Neural progenitor cell (in vitro differentiated cells): ENCODE measurements at regions not wholly inside any gene's neighbourhood (a gene's known extent, or its start where the extent isn't known, plus 50 kb on each side); places are given as distances from the start of the nearest gene placed in this dataset.

ENCODE experiments used
- DNase-seq: peaks from one replicate; pipeline ENCODE4 v3.0.0-alpha.2; 2016; ENCODE audit warnings: low spot score
- H2AFZ ChIP-seq: fragments of 200-600 bp; sonication (generic); replicated peaks from 2 replicates; pipeline ENCODE4 v1.6.1; 2016; ENCODE audit warnings: antibody characterized with exemption
- H3F3A ChIP-seq: fragments of 200-600 bp; sonication (generic); 2 replicates; pipeline ENCODE4 v1.6.1; 2016; ENCODE audit warnings: antibody characterized with exemption, low read depth
- H3K27ac ChIP-seq: fragments of 200-600 bp; sonication (generic); 2 replicates; pipeline ENCODE4 v1.5.1; 2016; ENCODE audit warnings: mild to moderate bottlenecking
- H3K27me3 ChIP-seq: fragments of 200-600 bp; sonication (generic); 2 replicates; pipeline ENCODE4 v1.6.1; 2016; ENCODE audit warnings: mild to moderate bottlenecking, moderate library complexity
- H3K36me3 ChIP-seq: fragments of 200-600 bp; sonication (generic); 2 replicates; pipeline ENCODE4 v1.5.1; 2016
- H3K4me1 ChIP-seq: fragments of 200-600 bp; sonication (generic); 2 replicates; pipeline ENCODE4 v1.6.1; 2016; ENCODE audit warnings: mixed run types
- H3K4me2 ChIP-seq: fragments of 200-600 bp; sonication (generic); 2 replicates; pipeline ENCODE4 v1.6.1; 2016
- H3K4me3 ChIP-seq: fragments of 200-600 bp; sonication (generic); 2 replicates; pipeline ENCODE4 v1.5.1; 2016
- H3K79me2 ChIP-seq: fragments of 200-600 bp; sonication (generic); 2 replicates; pipeline ENCODE4 v1.6.1; 2016; ENCODE audit warnings: low read depth
- H3K9ac ChIP-seq: fragments of 200-600 bp; sonication (generic); 2 replicates; pipeline ENCODE4 v1.6.1; 2016
- H3K9me3 ChIP-seq: fragments of 200-600 bp; sonication (generic); 2 replicates; pipeline ENCODE4 v1.5.1; 2016; ENCODE audit warnings: low read depth
- H4K20me1 ChIP-seq: fragments of 200-600 bp; sonication (generic); 2 replicates; pipeline ENCODE4 v1.6.1; 2016; ENCODE audit warnings: low read depth
- H3K27ac Mint-ChIP-seq: 3 replicates; pipeline ENCODE4 v1.8.0; 2021; ENCODE audit warnings: mixed read lengths
- H3K27me3 Mint-ChIP-seq: 2 replicates; pipeline ENCODE4 v1.8.0; 2022; ENCODE audit warnings: low read depth, mild to moderate bottlenecking, inconsistent platforms, moderate library complexity, mixed read lengths; ENCODE audit not compliant: insufficient read depth
- H3K36me3 Mint-ChIP-seq: 3 replicates; pipeline ENCODE4 v1.8.0; 2021; ENCODE audit warnings: mixed read lengths
- H3K4me1 Mint-ChIP-seq: 3 replicates; pipeline ENCODE4 v1.8.0; 2021; ENCODE audit warnings: mixed read lengths
- H3K4me3 Mint-ChIP-seq: 3 replicates; pipeline ENCODE4 v1.8.0; 2021; ENCODE audit warnings: mild to moderate bottlenecking, moderate library complexity, mixed read lengths
- H3K9me3 Mint-ChIP-seq: 3 replicates; pipeline ENCODE4 v1.8.0; 2020; ENCODE audit warnings: mixed read lengths
- EZH2 ChIP-seq: fragments of 200-600 bp; sonication (generic); IDR thresholded peaks from 2 replicates; pipeline ENCODE4 v1.6.1; 2017; ENCODE audit warnings: antibody characterized with exemption, mild to moderate bottlenecking, moderate library complexity
- EZH2phosphoT487 ChIP-seq: fragments of 200-600 bp; sonication (generic); IDR thresholded peaks from 2 replicates; pipeline ENCODE4 v1.6.1; 2017; ENCODE audit warnings: antibody characterized with exemption
- TF ChIP-seq, protein P1 (sequence below): fragments of 200-600 bp; sonication (generic); IDR thresholded peaks from 2 replicates; pipeline ENCODE4 v1.5.1; 2017; ENCODE audit warnings: antibody characterized with exemption, mild to moderate bottlenecking

DNA sequence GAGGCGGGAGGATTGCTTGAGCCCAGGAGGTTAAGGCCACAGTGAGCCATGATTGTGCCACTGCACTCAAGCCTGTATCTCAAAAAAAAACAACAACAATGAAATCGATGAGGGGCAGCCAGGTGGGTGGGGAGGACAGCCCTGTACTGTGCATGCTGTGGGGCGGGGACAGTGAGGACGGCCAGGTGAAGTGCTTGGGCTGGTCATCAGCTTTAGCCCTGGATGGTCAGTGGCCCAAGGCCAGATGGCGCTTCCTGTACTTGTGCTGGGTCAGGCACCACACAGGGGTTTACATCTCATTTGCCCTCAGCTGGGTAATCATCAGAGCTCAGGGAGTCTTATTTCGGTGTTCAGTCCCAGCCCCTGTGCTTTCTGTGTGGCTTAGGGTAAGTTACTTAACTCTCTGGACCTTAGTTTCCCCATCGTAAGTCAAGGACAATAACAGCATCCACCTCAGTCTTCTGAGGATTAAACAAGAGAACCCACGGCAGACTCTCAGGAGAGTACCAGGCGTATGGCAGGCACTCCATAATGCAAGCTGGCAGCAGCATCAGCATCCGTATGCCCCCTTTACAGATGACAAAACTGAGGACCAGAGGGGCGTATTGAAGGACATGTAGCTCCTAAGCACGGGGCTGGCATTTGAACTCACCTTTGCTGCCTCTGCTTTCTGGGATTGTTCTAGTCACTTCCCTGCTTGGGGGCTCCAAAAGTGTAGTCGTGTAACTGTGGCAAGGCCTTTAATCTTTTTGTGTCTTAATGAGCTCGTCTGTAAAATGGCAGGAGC, 71.9 kb downstream of the SLC25A47 start:
- Mint-ChIP-seq H3K4me3 (no peak overlapping the region), H3K9me3 (no peaks in the 10 kb centered on the region), H3K4me1 (peaks cover 82% of the 10 kb centered on the region), H3K27me3 (peaks cover 2% of the 10 kb centered on the region), H3K27ac (peak overlapping the region; percentile 64), H3K36me3 (peaks cover 2% of the 10 kb centered on the region)
- no peaks in the 10 kb centered on the region for H3K9me3 ChIP-seq
- H3K4me1 ChIP-seq: peaks cover 52% of the 10 kb centered on the region
- H3K36me3 ChIP-seq: no peaks in the 10 kb centered on the region
- no peak overlapping the region for H3K9ac ChIP-seq
- H3K4me3 ChIP-seq: no peak overlapping the region
- no peak overlapping the region for H3K27ac ChIP-seq
- no peak overlapping the region for H2AFZ ChIP-seq
- H3K27me3 ChIP-seq: no peaks in the 10 kb centered on the region
- TF ChIP-seq EZH2phosphoT487: no peak
- TF ChIP-seq EZH2: no peak
- TF ChIP-seq, protein P1, sequence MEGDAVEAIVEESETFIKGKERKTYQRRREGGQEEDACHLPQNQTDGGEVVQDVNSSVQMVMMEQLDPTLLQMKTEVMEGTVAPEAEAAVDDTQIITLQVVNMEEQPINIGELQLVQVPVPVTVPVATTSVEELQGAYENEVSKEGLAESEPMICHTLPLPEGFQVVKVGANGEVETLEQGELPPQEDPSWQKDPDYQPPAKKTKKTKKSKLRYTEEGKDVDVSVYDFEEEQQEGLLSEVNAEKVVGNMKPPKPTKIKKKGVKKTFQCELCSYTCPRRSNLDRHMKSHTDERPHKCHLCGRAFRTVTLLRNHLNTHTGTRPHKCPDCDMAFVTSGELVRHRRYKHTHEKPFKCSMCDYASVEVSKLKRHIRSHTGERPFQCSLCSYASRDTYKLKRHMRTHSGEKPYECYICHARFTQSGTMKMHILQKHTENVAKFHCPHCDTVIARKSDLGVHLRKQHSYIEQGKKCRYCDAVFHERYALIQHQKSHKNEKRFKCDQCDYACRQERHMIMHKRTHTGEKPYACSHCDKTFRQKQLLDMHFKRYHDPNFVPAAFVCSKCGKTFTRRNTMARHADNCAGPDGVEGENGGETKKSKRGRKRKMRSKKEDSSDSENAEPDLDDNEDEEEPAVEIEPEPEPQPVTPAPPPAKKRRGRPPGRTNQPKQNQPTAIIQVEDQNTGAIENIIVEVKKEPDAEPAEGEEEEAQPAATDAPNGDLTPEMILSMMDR: no peak
- no peak for DNase-seq
- peaks cover 4% of the 10 kb centered on the region for H3K79me2 ChIP-seq
- peaks cover 14% of the 10 kb centered on the region for H3F3A ChIP-seq
- no peaks in the 10 kb centered on the region for H4K20me1 ChIP-seq
- H3K4me2 ChIP-seq: no peak overlapping the region

DNA sequence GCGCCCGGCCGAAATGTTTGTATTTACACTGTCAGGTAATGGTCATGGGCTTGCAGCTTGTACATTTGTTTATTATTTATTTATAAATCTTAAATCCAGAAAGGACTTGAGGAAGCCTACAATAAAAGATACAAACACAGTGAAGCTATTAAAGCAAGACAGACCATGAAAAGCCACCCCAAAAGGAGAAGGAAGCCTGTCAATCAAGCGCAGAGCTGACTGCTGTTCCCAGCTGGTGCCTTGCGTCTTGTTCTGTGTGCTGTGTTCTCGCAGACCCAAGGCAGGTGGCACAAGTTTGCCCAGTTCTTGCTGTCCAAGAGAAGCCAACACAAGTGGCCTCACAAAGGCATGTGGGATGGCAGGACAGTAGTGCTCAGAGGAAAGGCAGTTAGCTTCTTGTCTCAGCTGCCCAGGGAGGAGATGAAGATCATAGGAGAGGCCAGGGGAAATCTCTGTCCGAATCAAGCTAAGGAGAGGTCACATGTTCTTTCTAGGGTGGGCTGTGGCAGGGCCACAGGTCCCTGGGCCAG, 73.2 kb downstream of the SLC25A47 start:
- no peaks in the 10 kb centered on the region for H3K9me3 Mint-ChIP-seq
- no peaks in the 10 kb centered on the region for H3K79me2 ChIP-seq
- H3K27me3 Mint-ChIP-seq: peaks cover 2% of the 10 kb centered on the region
- peak overlapping the region; percentile 94 for H3K27ac Mint-ChIP-seq
- H3K36me3 ChIP-seq: no peaks in the 10 kb centered on the region
- peaks cover 14% of the 10 kb centered on the region for H3F3A ChIP-seq
- TF ChIP-seq EZH2 (no peak), EZH2phosphoT487 (no peak)
- TF ChIP-seq, protein P1: no peak
- H3K27ac ChIP-seq: peak overlapping the region; percentile 34
- peaks cover 2% of the 10 kb centered on the region for H3K36me3 Mint-ChIP-seq
- H3K9ac ChIP-seq: no peak overlapping the region
- no peaks in the 10 kb centered on the region for H3K27me3 ChIP-seq
- no peak overlapping the region for H3K4me3 ChIP-seq
- H3K9me3 ChIP-seq: no peaks in the 10 kb centered on the region
- peaks cover 81% of the 10 kb centered on the region for H3K4me1 Mint-ChIP-seq
- DNase-seq: no peak
- H3K4me2 ChIP-seq: no peak overlapping the region
- H3K4me3 Mint-ChIP-seq: peak overlapping the region; percentile 19
- no peak overlapping the region for H2AFZ ChIP-seq
- no peaks in the 10 kb centered on the region for H4K20me1 ChIP-seq
- peaks cover 58% of the 10 kb centered on the region for H3K4me1 ChIP-seq

DNA sequence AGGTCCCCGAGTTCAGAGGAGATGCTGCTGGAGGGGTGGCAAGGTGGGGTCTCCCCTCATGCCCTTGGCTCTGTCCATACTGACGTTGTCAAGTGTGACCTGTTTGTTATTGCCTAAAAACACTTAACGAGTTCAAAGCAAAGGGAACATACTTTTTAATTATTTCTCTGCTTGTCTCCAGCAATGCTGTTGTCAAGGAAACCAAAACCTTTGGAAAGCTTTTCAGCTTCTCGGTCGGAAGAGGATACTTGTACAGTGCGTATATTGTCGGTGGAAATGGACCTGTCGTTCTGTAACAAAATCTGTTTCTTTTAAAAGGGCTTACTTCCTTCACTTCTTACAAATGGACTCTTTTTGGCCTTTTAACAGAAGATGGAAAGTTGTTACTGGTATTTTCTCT, 73.9 kb downstream of the SLC25A47 start:
- TF ChIP-seq EZH2 (no peak), EZH2phosphoT487 (no peak)
- TF ChIP-seq, protein P1: no peak
- Histone ChIP-seq H4K20me1 (no peaks in the 10 kb centered on the region), H3K27ac (no peak overlapping the region), H3K36me3 (no peaks in the 10 kb centered on the region), H3K4me1 (peaks cover 53% of the 10 kb centered on the region), H3F3A (peaks cover 14% of the 10 kb centered on the region), H3K4me3 (no peak overlapping the region), H3K4me2 (no peak overlapping the region), H2AFZ (no peak overlapping the region), H3K9me3 (no peaks in the 10 kb centered on the region), H3K79me2 (no peaks in the 10 kb centered on the region), H3K27me3 (no peaks in the 10 kb centered on the region), H3K9ac (no peak overlapping the region)
- H3K4me1 Mint-ChIP-seq: peaks cover 81% of the 10 kb centered on the region
- peak overlapping the region; percentile 94 for H3K27ac Mint-ChIP-seq
- no peak overlapping the region for H3K4me3 Mint-ChIP-seq
- no peak for DNase-seq
- H3K36me3 Mint-ChIP-seq: peaks cover 2% of the 10 kb centered on the region
- H3K9me3 Mint-ChIP-seq: no peaks in the 10 kb centered on the region
- H3K27me3 Mint-ChIP-seq: peaks cover 2% of the 10 kb centered on the region
